IMR-90 (cell line): ENCODE measurements at regions not wholly inside any gene's neighbourhood (a gene's known extent, or its start where the extent isn't known, plus 50 kb on each side); places are given as distances from the start of the nearest gene placed in this dataset.

ENCODE experiments used
- ATAC-seq: fragments of 200-7000 bp; cut with Tn5 transposase; 2 replicates; pipeline ENCODE4 v1.9.1; 2020; ENCODE audit warnings: low read depth, mild to moderate bottlenecking, moderate library complexity
- BruUV-seq: library from RNA; stranded (reverse); fragments of 400-500 nt; replicated peaks from 2 replicates; lab custom pipeline; 2021; lab: Mats Ljungman, UMichigan
- CTCF ChIA-PET: fragments of 300-600 bp; formaldehyde crosslinking; extraction: SDS; loops from one replicate; lab custom pipeline; 2021; ENCODE audit warnings: antibody characterized with exemption; lab: Yijun Ruan, JAX
- POLR2A ChIA-PET: fragments of 300-600 bp; sonication (Branson Sonifier 250); formaldehyde crosslinking; loops from one replicate; lab custom pipeline; 2022; ENCODE audit warnings: antibody characterized with exemption; ENCODE audit not compliant: unreplicated experiment; lab: Charles Lee
- DNase-seq: peaks from one replicate; pipeline ENCODE4 v3.0.0; 2013
- H2AFZ ChIP-seq: replicated peaks from 2 replicates; pipeline ENCODE3; 2013; ENCODE audit warnings: low read length, mild to moderate bottlenecking; ENCODE audit not compliant: poor library complexity
- H2AK5ac ChIP-seq: 2 replicates; pipeline ENCODE4 v1.6.1; 2013; ENCODE audit warnings: low read depth, low read length, inconsistent platforms
- H2AK9ac ChIP-seq: replicated peaks from 2 replicates; pipeline ENCODE3; 2013; ENCODE audit warnings: mild to moderate bottlenecking, low read depth, low read length, moderate library complexity; ENCODE audit not compliant: poor library complexity
- H2BK120ac ChIP-seq: 2 replicates; pipeline ENCODE4 v1.6.1; 2013; ENCODE audit warnings: low read depth, low read length, inconsistent platforms
- H2BK15ac ChIP-seq: 3 replicates; pipeline ENCODE4 v1.6.1; 2013; ENCODE audit warnings: low read depth, low read length, inconsistent platforms
- H2BK20ac ChIP-seq: 2 replicates; pipeline ENCODE4 v1.6.1; 2013; ENCODE audit warnings: low read depth, mild to moderate bottlenecking, inconsistent platforms, low read length, moderate library complexity
- H2BK5ac ChIP-seq: 2 replicates; pipeline ENCODE4 v1.6.1; 2013; ENCODE audit warnings: mild to moderate bottlenecking, low read depth, low read length, inconsistent platforms; ENCODE audit not compliant: poor library complexity, severe bottlenecking
- H3K14ac ChIP-seq: replicated peaks from 2 replicates; pipeline ENCODE4 v1.6.1; 2013; ENCODE audit warnings: low read depth, low read length, inconsistent platforms
- H3K18ac ChIP-seq: 2 replicates; pipeline ENCODE4 v1.6.1; 2013; ENCODE audit warnings: low read depth, low read length, control low read depth
- H3K23ac ChIP-seq: 2 replicates; pipeline ENCODE4 v1.6.1; 2013; ENCODE audit warnings: low read depth, low read length, inconsistent platforms
- H3K27ac ChIP-seq: 2 replicates; pipeline ENCODE4 v1.5.1; 2013; ENCODE audit warnings: mild to moderate bottlenecking, control low read depth, low read length; ENCODE audit not compliant: insufficient read depth
- H3K27me3 ChIP-seq: 2 replicates; pipeline ENCODE4 v1.6.1; 2013; ENCODE audit warnings: low read length; ENCODE audit not compliant: control insufficient read depth, insufficient read depth
- H3K36me3 ChIP-seq: 2 replicates; pipeline ENCODE4 v1.6.1; 2013; ENCODE audit warnings: low read length, mixed read lengths; ENCODE audit not compliant: control insufficient read depth, insufficient read depth
- H3K4ac ChIP-seq: 2 replicates; pipeline ENCODE4 v1.6.1; 2013; ENCODE audit warnings: low read depth, low read length, inconsistent platforms
- H3K4me1 ChIP-seq: 2 replicates; pipeline ENCODE4 v1.6.1; 2013; ENCODE audit warnings: low read length, mixed read lengths; ENCODE audit not compliant: control insufficient read depth, insufficient read depth
- H3K4me2 ChIP-seq: 2 replicates; pipeline ENCODE4 v1.6.1; 2013; ENCODE audit warnings: low read depth, mild to moderate bottlenecking, control low read depth, low read length, moderate library complexity
- H3K4me3 ChIP-seq: 2 replicates; pipeline ENCODE4 v1.5.1; 2013; ENCODE audit warnings: low read depth, mild to moderate bottlenecking, control low read depth, low read length, moderate library complexity; ENCODE audit not compliant: insufficient read depth
- H3K56ac ChIP-seq: 2 replicates; pipeline ENCODE4 v1.6.1; 2013; ENCODE audit warnings: low read length, inconsistent platforms; ENCODE audit not compliant: insufficient read depth; ENCODE audit errors: extremely low read depth
- H3K79me1 ChIP-seq, 2 experiments: 2 replicates each; pipeline ENCODE4 v1.6.1; 2013; ENCODE audit warnings: low read length in 2 of 2, inconsistent platforms in 1 of 2, low read depth in 1 of 2
- H3K9ac ChIP-seq: 2 replicates; pipeline ENCODE4 v1.6.1; 2013; ENCODE audit warnings: low read depth, low read length, control low read depth
- H3K9me1 ChIP-seq: 2 replicates; pipeline ENCODE4 v1.6.1; 2013; ENCODE audit warnings: low read length, inconsistent platforms; ENCODE audit not compliant: insufficient read depth
- H3K9me3 ChIP-seq: 2 replicates; pipeline ENCODE4 v1.6.1; 2013; ENCODE audit warnings: low read length; ENCODE audit not compliant: control insufficient read depth, insufficient read depth
- H4K20me1 ChIP-seq: 2 replicates; pipeline ENCODE4 v1.6.1; 2013; ENCODE audit warnings: low read length, inconsistent platforms; ENCODE audit not compliant: insufficient read depth
- H4K5ac ChIP-seq: 2 replicates; pipeline ENCODE4 v1.6.1; 2013; ENCODE audit warnings: mild to moderate bottlenecking, low read depth, low read length, control low read depth
- H4K8ac ChIP-seq, 2 experiments: 2 replicates each; pipeline ENCODE4 v1.6.1; 2013; ENCODE audit warnings: low read depth in 2 of 2, low read length in 2 of 2, control low read depth in 1 of 2, inconsistent platforms in 1 of 2
- H4K91ac ChIP-seq: 2 replicates; pipeline ENCODE4 v1.6.1; 2013; ENCODE audit warnings: low read depth, low read length, inconsistent platforms; ENCODE audit not compliant: insufficient read depth
- FOS ChIP-seq: fragments of 150-350 bp; IDR thresholded peaks from 2 replicates; pipeline ENCODE4 v1.6.1; 2016; ENCODE audit warnings: low read depth, low read length
- MAFK ChIP-seq: IDR thresholded peaks from 2 replicates; pipeline ENCODE4 v1.6.1; 2012; ENCODE audit warnings: low read depth, low read length, improper control_type of control experiment
- WGBS, 2 experiments: methylation state at CpG; one replicate each; pipeline versions ENCODE4 v1.1.5 to v1.1.7; 2013; ENCODE audit warnings: missing lambda C conversion rate in 2 of 2; ENCODE audit not compliant: insufficient read length in 1 of 2; ENCODE audit errors: extremely low coverage in 2 of 2; 5-methylcytosine and 5-hydroxymethylcytosine counted together
- dilution Hi-C: fragments of 300-500 bp; cut with HindIII; formaldehyde crosslinking; loops from one replicate; pipeline ENCODE4 v1.14.3; 2018; ENCODE audit warnings: low sequenced_read_pairs; ENCODE audit not compliant: unreplicated experiment
- in situ Hi-C: fragments of 300-500 bp; cut with MboI; formaldehyde crosslinking; loops from 3 replicates; pipeline ENCODE4 v1.14.3; 2019; ENCODE audit warnings: low sequenced_read_pairs, inconsistent platforms, mixed read lengths
- intact Hi-C: fragments of 100-400 bp; cut with micrococcal nuclease; formaldehyde crosslinking; loops from 2 replicates; pipeline ENCODE4 v1.10.0; 2022

GRCh38 chr10:21174715-21175495 lies 277.8 kb upstream of the NEBL start:
- no peak overlapping the region for H4K5ac ChIP-seq
- ChIA-PET CTCF (interaction anchor here (0.6 kb wide), 1 partner anchor 67 kb away, joined by 3 read pairs; no protein-coding TSS in a partner anchor), POLR2A (no interaction called here)
- no TSS peak for BruUV-seq
- H3K9me3 ChIP-seq = no peaks in the 10 kb centered on the region
- no peak overlapping the region for H3K4ac ChIP-seq
- in situ Hi-C loops (no loop called here), dilution Hi-C loops (no loop called here), intact Hi-C loops (no loop called here)
- no peak overlapping the region for H2BK15ac ChIP-seq
- no peak overlapping the region for H3K56ac ChIP-seq
- no peak overlapping the region for H3K23ac ChIP-seq
- no peak overlapping the region for H3K4me2 ChIP-seq
- H3K4me1 ChIP-seq = no peaks in the 10 kb centered on the region
- H3K9me1 ChIP-seq = no peaks in the 10 kb centered on the region
- no peaks in the 10 kb centered on the region for H4K20me1 ChIP-seq
- H3K9ac ChIP-seq = no peak overlapping the region
- no peak overlapping the region for H2BK20ac ChIP-seq
- no peak for ATAC-seq
- H3K27ac ChIP-seq = no peak overlapping the region
- H3K18ac ChIP-seq = no peak overlapping the region
- no peak overlapping the region for H4K8ac ChIP-seq
- TF ChIP-seq FOS = no peak
- TF ChIP-seq MAFK = 0 out of 2 replicates have a peak, but pooled peaks have one; percentile 10
- peaks cover 27% of the 10 kb centered on the region for H3K27me3 ChIP-seq
- no peak overlapping the region for H3K14ac ChIP-seq
- no peak overlapping the region for H2BK120ac ChIP-seq
- no peaks in the 10 kb centered on the region for H3K36me3 ChIP-seq
- no peak overlapping the region for H2AK5ac ChIP-seq
- H2BK5ac ChIP-seq = no peak overlapping the region
- H3K79me1 ChIP-seq = no peaks in the 10 kb centered on the region
- peak overlapping the region; percentile 58 for H2AFZ ChIP-seq
- 33% methylated on average over 3 of the region's 33 CpGs; no CpG with 5 or more reads in 1 of the 2 experiments for WGBS, 2 experiments
- DNase-seq = no peak
- no peak overlapping the region for H3K4me3 ChIP-seq
- H2AK9ac ChIP-seq = no peak overlapping the region
- H4K91ac ChIP-seq = no peak overlapping the region
